D721Med (cell line): ENCODE measurements at regions not wholly inside any gene's neighbourhood (a gene's known extent, or its start where the extent isn't known, plus 50 kb on each side); places are given as distances from the start of the nearest gene placed in this dataset.

ENCODE experiments used
- DNase-seq: peaks from one replicate; pipeline ENCODE4 v3.0.0; 2011; ENCODE audit warnings: low spot score; ENCODE audit not compliant: insufficient read length
- FAIRE-seq: peaks from 2 replicates; lab custom pipeline; 2011; peaks lifted over from hg19 to GRCh38; lab: Jason Lieb, UNC
- CTCF ChIP-seq: IDR thresholded peaks from 2 replicates; pipeline ENCODE4 v1.5.1; 2012; ENCODE audit warnings: mild to moderate bottlenecking, control low read depth; ENCODE audit not compliant: insufficient read depth; ENCODE audit errors: missing control alignments

GRCh38 chr2:147110317-147110716, 734.5 kb upstream of the ACVR2A start:
- FAIRE-seq, result peak; percentile 35
- TF ChIP-seq CTCF, result no peak
- no peak for DNase-seq

GRCh38 chr2:147109291-147109690, 735.5 kb upstream of the ACVR2A start:
- no peak for TF ChIP-seq CTCF
- DNase-seq (no peak), FAIRE-seq (no peak)

- DNase-seq (no peak), FAIRE-seq (no peak)
- no peak for TF ChIP-seq CTCF
These were observed 736.3 kb upstream of the ACVR2A start for GRCh38 chr2:147108548-147108947.

- no peak for DNase-seq
- FAIRE-seq, result no peak
- TF ChIP-seq CTCF, result no peak
These were observed 742.7 kb upstream of the ACVR2A start for GRCh38 chr2:147101941-147102790.

- FAIRE-seq, result no peak
- no peak for DNase-seq
- TF ChIP-seq CTCF, result no peak
These were observed 744.3 kb upstream of the ACVR2A start for GRCh38 chr2:147100406-147101035.

- no peak for TF ChIP-seq CTCF
- DNase-seq (no peak), FAIRE-seq (no peak)
These were observed 745.0 kb upstream of the ACVR2A start for GRCh38 chr2:147099845-147100244.

- no peak for TF ChIP-seq CTCF
These were observed 745.9 kb upstream of the ACVR2A start for GRCh38 chr2:147098940-147099339.

More at GRCh38 chr2:147098940-147099339, 745.9 kb upstream of the ACVR2A start:
- DNase-seq, result no peak
- no peak for FAIRE-seq
